ENCODE measurements at regions not wholly inside any gene's neighbourhood (a gene's known extent, or its start where the extent isn't known, plus 50 kb on each side); places are given as distances from the start of the nearest gene placed in this dataset.
"Not testable (repeated sequence)": the region's sequence is repeated elsewhere in the genome, so short reads cannot be mapped to it uniquely, and the experiment has no call there.

DNA sequence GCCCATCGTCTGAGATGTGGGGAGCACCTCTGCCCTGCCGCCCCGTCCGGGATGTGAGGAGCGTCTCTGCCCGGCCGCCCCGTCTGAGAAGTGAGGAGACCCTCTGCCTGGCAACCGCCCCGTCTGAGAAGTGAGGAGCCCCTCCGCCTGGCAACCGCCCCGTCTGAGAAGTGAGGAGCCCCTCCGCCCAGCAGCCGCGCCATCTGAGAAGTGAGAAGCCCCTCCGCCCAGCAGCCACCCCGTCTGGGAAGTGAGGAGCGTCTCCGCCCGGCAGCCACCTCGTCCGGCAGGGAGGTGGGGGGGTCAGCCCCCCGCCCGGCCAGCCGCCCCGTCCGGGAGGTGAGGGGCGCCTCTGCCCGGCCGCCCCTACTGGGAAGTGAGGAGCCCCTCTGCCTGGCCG is 267.2 kb downstream of the MEF2C start:
- H3K9me3 ChIP-seq (ENCODE audit: control insufficient read depth, insufficient read depth, low read length); H3K4me2 ChIP-seq (ENCODE audit: low read depth, low read length); H3K79me1 ChIP-seq (ENCODE audit: low read depth in 1 of 2, low read length in 2 of 2); H3K18ac ChIP-seq (ENCODE audit: low read depth, low read length); BruUV-seq (replicated peaks); H2AFZ ChIP-seq (replicated peaks; ENCODE audit: low read length, poor library complexity); H3K4ac ChIP-seq (ENCODE audit: low read depth, low read length); H2BK20ac ChIP-seq (ENCODE audit: low read depth, low read length); H3K36me3 ChIP-seq (ENCODE audit: control insufficient read depth, insufficient read depth, low read length); POLR2A ChIA-PET (ENCODE audit: unreplicated experiment); H3K9ac ChIP-seq (ENCODE audit: low read depth, low read length); H3K14ac ChIP-seq (replicated peaks; ENCODE audit: low read depth, low read length); H3K56ac ChIP-seq (ENCODE audit: extremely low read depth, insufficient read depth, low read length); H2AK9ac ChIP-seq (replicated peaks; ENCODE audit: low read depth, low read length, poor library complexity); H3K27me3 ChIP-seq (ENCODE audit: control insufficient read depth, insufficient read depth, low read length); H2AK5ac ChIP-seq (ENCODE audit: low read depth, low read length); H2BK15ac ChIP-seq (ENCODE audit: low read depth, low read length); H2BK5ac ChIP-seq (ENCODE audit: low read depth, low read length, poor library complexity, severe bottlenecking); H3K23ac ChIP-seq (ENCODE audit: low read depth, low read length); intact Hi-C loops (cut with micrococcal nuclease); ATAC-seq (ENCODE audit: low read depth); DNase-seq; dilution Hi-C loops (cut with HindIII; ENCODE audit: low sequenced_read_pairs, unreplicated experiment); H4K91ac ChIP-seq (ENCODE audit: insufficient read depth, low read depth, low read length); H4K20me1 ChIP-seq (ENCODE audit: insufficient read depth, low read length); H3K4me1 ChIP-seq (ENCODE audit: control insufficient read depth, insufficient read depth, low read length); H3K27ac ChIP-seq (ENCODE audit: insufficient read depth, low read length); CTCF ChIA-PET; in situ Hi-C loops (cut with MboI; ENCODE audit: low sequenced_read_pairs); H4K8ac ChIP-seq (ENCODE audit: low read depth in 2 of 2, low read length in 2 of 2); H3K4me3 ChIP-seq (ENCODE audit: insufficient read depth, low read depth, low read length); H2BK120ac ChIP-seq (ENCODE audit: low read depth, low read length); H4K5ac ChIP-seq (ENCODE audit: low read depth, low read length); H3K9me1 ChIP-seq (ENCODE audit: insufficient read depth, low read length): not testable (repeated sequence)
- no CpG with 5 or more reads among the region's 32 CpGs for WGBS, 2 experiments (ENCODE audit: extremely low coverage in 2 of 2, insufficient read length in 1 of 2)

All from IMR-90 (cell line).